GM12801 (cell line): ENCODE measurements at regions not wholly inside any gene's neighbourhood (a gene's known extent, or its start where the extent isn't known, plus 50 kb on each side); places are given as distances from the start of the nearest gene placed in this dataset.

Experiments
- TF ChIP-seq, protein P1 (sequence below): IDR thresholded peaks from one replicate; pipeline ENCODE4 v1.5.1; 2011; ENCODE audit warnings: control low read depth; ENCODE audit not compliant: insufficient read length; ENCODE audit errors: extremely low read depth

DNA sequence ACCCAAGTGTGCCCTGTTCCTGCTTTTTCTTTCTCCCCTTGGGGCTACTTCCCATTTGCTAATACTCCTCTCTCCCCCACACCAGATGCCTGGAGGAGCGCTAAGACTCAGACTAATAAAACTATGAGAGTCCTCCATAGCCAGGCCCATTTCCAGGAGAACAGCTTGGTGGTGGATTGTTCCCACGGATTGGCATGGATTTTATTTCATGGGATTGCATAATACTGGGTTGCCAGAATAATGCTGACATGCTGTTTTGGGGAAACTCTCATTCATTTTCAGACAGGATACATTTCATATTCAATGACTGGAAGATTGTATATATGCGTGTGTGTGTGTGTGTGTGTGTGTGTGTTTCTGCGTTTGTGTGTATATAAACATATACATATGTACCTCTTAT is 447.5 kb upstream of the PITX2 start:
- TF ChIP-seq, protein P1, sequence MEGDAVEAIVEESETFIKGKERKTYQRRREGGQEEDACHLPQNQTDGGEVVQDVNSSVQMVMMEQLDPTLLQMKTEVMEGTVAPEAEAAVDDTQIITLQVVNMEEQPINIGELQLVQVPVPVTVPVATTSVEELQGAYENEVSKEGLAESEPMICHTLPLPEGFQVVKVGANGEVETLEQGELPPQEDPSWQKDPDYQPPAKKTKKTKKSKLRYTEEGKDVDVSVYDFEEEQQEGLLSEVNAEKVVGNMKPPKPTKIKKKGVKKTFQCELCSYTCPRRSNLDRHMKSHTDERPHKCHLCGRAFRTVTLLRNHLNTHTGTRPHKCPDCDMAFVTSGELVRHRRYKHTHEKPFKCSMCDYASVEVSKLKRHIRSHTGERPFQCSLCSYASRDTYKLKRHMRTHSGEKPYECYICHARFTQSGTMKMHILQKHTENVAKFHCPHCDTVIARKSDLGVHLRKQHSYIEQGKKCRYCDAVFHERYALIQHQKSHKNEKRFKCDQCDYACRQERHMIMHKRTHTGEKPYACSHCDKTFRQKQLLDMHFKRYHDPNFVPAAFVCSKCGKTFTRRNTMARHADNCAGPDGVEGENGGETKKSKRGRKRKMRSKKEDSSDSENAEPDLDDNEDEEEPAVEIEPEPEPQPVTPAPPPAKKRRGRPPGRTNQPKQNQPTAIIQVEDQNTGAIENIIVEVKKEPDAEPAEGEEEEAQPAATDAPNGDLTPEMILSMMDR = no peak

DNA sequence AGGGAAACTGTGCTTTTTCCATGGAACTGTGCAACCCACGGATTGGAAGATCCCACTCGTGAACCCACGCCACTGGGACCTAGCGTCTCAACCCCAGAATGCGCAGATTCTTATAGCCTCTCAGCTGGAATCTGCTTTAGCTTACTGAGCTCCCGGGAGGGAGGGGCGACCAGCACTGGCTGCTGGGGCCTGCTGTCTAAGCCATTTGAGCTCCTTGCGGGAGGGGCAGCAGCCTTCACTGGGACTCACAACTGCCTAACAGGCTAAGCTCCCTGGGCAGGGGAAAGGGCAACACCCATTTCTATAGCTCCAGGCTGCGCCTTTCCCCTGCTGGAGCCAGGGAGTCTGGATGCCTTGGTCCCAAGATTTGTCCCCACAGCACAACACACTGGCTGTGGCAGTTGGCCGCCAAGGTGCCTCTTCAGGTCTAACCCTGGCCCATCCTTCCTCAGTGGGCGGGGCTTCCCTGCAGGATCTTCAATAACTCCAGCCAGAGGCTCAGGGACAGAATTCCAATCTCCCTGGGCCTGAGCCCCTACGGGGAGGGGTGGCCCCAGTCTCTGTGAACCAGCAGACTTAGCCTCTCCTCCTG is 451.7 kb upstream of the PITX2 start:
- TF ChIP-seq, protein P1 = no peak

DNA sequence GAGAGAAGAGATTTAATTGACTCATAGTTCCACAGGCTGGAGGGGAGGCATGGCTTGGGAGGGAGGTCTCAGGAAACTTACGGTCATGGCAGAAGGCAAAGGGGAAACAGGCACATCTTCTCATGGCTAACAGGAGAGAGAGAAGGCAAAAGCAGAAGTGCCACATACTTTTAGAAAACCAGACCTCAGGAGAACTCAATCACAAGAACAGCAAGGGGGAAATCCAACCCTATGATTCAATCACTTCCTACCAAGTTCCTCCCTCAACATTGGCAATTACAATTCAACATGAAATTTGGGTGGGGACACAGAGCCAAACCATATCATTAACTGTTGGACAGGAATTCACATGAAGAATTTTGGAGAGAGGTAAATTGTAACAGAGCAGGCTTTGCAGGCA is 485.3 kb upstream of the PITX2 start:
- TF ChIP-seq, protein P1 = no peak

DNA sequence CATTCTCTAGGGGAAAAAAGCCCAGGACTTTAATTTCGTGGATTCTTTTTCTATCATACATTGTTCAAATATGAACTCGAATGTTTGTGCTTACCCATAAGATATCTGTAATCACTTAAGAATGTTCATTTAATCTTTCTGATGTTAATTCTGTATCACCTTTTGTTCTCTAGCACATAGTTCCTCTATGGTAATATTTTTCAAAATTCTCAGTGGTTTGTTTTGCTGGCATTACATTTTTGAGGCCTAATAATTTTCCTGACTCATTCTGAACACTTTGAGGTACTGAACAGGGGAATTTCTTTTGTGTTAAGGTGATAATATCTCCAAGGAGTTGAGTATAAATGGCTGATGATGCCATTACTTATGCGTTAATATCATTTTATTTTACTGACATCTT is 490.7 kb upstream of the PITX2 start:
- TF ChIP-seq, protein P1 = no peak

DNA sequence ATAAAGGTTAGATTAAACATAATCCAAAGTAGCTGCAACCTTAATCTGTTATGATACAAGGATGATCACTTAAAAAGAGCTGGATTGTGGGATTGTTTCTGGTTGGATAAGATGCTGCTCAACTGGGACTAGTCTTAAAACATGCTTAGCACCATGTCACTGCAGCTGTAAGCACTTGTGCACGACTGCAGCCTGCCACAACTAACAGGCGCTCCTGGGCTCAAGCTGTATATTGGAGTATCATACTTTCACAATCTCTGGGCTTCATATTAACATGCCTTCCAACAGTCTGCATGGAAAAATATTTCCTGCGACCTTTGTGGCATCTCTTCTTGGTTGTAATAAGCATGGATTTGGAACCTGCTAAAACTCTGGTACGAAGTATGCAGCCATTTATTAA is 493.0 kb upstream of the PITX2 start:
- TF ChIP-seq, protein P1 = no peak

DNA sequence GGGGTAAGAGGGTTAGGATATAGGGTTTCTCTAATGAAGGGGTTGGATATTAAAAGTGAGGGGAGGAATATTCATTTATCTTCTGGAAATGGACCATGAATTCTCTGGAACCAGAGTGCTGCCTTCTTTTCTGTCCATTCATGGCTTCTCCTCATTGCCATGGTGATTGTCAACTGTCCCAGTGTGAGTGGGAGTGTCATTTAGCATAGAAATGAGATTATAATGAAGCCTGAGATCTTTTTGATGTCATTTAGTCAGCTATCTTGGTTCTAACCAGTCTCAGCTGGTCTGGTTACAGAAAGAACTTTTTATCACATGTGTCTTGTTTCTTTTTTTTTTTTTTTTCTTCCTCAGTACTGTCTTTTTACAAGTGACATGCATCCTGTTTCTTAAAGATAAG is 497.3 kb upstream of the PITX2 start:
- TF ChIP-seq, protein P1 = no peak

DNA sequence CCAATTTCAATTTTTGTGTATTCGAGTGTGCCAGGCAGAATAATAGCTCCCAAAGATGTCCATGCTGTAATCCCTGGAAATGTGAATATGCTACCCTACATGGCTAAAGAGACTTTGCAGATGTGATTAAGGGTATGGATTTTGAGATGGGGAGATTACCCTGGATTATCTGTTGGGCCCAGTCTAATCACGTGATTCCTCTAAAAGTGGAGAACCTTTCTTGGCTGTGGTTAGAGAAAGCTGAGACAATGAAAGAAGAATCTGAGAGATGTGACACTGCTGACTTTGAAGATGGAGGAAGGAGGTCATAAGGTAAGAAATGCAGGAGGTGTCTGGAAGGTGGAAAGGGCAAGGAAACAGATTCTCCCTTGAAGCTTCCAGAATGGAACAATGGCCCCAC is 503.5 kb upstream of the PITX2 start:
- TF ChIP-seq, protein P1 = no peak

DNA sequence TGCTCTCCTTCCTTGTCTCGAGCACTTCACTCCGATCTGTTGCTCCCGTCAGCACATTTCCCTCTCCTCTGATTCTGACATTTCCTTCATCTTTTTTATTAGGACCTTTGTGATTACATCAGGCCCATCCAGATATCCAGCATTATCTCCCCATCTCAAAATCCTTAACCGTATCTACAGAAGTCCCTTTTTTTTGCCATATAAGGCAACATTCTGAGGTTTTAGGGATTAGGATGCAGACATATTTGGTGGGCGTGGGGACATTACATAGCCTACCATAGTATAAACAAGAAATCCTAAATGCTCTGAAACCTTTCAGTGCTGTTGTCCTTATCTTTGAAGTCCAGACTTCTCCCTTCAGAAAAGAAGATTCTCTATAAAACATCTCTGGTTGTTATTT is 505.0 kb upstream of the PITX2 start:
- TF ChIP-seq, protein P1 = no peak
